Immature natural killer cell (primary cell): ENCODE measurements at regions not wholly inside any gene's neighbourhood (a gene's known extent, or its start where the extent isn't known, plus 50 kb on each side); places are given as distances from the start of the nearest gene placed in this dataset.
A peak's percentile ranks its signal among the peaks of the same experiment; 100 is the strongest.

Experiments used
- DNase-seq, 3 donors: peaks; one replicate each; pipeline ENCODE4 v3.0.0; 2022; ENCODE audit warnings: mixed read lengths in 1 of 3
- H3K27ac Mint-ChIP-seq, 6 donors: one replicate each; pipeline ENCODE4 v1.8.0; 2020; ENCODE audit warnings: mixed read lengths in 6 of 6, mild to moderate bottlenecking in 5 of 6, inconsistent platforms in 4 of 6, moderate library complexity in 3 of 6
- H3K27me3 Mint-ChIP-seq, 3 donors: one replicate each; pipeline ENCODE4 v1.8.0; 2020 to 2021; ENCODE audit warnings: low read depth in 3 of 3, mild to moderate bottlenecking in 3 of 3, mixed read lengths in 3 of 3, moderate library complexity in 3 of 3, inconsistent platforms in 1 of 3
- H3K36me3 Mint-ChIP-seq, 3 donors: one replicate each; pipeline ENCODE4 v1.8.0; 2020; ENCODE audit warnings: mixed read lengths in 3 of 3, inconsistent platforms in 2 of 3, mild to moderate bottlenecking in 2 of 3
- H3K4me1 Mint-ChIP-seq, 2 donors: one replicate each; pipeline ENCODE4 v1.8.0; 2020; ENCODE audit warnings: inconsistent platforms in 2 of 2, mild to moderate bottlenecking in 2 of 2, mixed read lengths in 2 of 2, moderate library complexity in 1 of 2
- H3K4me3 Mint-ChIP-seq, 5 donors: one replicate each; pipeline ENCODE4 v1.8.0; 2020; ENCODE audit warnings: mild to moderate bottlenecking in 5 of 5, mixed read lengths in 5 of 5, inconsistent platforms in 3 of 5, moderate library complexity in 3 of 5
- H3K9me3 Mint-ChIP-seq, 6 donors: one replicate each; pipeline ENCODE4 v1.8.0; 2020; ENCODE audit warnings: mild to moderate bottlenecking in 6 of 6, mixed read lengths in 6 of 6, inconsistent platforms in 4 of 6, moderate library complexity in 3 of 6

DNA sequence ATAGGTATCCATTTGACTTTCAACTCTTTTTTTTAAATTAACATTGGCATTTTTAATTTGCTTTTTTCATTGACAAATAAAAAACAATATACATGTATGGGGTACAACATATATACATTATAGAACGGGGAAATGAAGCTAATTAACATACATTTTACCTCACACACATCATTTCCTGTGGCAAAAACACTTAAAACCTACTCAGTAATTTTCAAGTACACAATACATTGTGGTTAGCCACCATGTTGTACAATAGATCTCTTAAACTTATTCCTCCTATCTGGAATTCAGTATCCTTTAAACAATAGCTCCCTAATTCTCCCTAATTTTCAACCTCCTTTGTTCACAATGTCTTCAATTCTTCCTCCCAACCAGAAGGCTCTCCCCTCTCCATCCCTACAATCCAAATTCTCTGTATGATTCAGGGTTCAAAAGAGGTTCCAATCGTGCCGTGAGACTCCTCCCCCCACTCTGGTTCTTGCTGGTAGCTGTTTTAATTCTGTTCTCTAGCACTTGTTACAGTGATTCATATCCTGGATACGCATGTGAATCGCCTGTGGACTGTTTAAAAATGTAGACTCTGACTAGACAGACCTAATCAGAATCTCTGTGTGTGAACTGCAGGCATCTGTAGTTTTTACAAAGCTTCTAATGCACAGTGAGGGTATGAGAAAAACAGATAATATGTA, 87.6 kb upstream of the DUSP10 start:
- peaks cover 2 to 9% (median 5%) of the 10 kb centered on the region in 3 donors for H3K27me3 Mint-ChIP-seq
- peaks cover 0 to 2% (median 0%) of the 10 kb centered on the region in 3 donors for H3K36me3 Mint-ChIP-seq
- H3K27ac Mint-ChIP-seq: peak overlapping the region; percentile 95 to 100 (median 97)
- peaks cover 0 to 2% (median 0%) of the 10 kb centered on the region in 6 donors for H3K9me3 Mint-ChIP-seq
- H3K4me1 Mint-ChIP-seq: peaks cover 77 to 79% of the 10 kb centered on the region in 2 donors
- peak overlapping the region; percentile 71 to 92 (median 81) for H3K4me3 Mint-ChIP-seq
- DNase-seq: peak; percentile 81 to 86 (median 83)

GRCh38 chr1:221827307-221827642, 85.4 kb upstream of the DUSP10 start:
- peak overlapping the region; percentile 16 to 63 (median 34) for H3K4me3 Mint-ChIP-seq
- peaks cover 0 to 3% (median 0%) of the 10 kb centered on the region in 3 donors for H3K36me3 Mint-ChIP-seq
- H3K27ac Mint-ChIP-seq: peak overlapping the region; percentile 95 to 100 (median 97)
- peaks cover 73% of the 10 kb centered on the region in 2 donors for H3K4me1 Mint-ChIP-seq
- H3K27me3 Mint-ChIP-seq: peaks cover 0 to 9% (median 5%) of the 10 kb centered on the region in 3 donors
- DNase-seq: no peak
- H3K9me3 Mint-ChIP-seq: peaks cover 0 to 2% (median 0%) of the 10 kb centered on the region in 6 donors

- H3K27ac Mint-ChIP-seq: peak overlapping the region; percentile 9 to 97 (median 68)
- H3K27me3 Mint-ChIP-seq: peaks cover 3 to 9% (median 5%) of the 10 kb centered on the region in 3 donors
- peak overlapping the region in 1 of 5 donors; percentile 32 for H3K4me3 Mint-ChIP-seq
- H3K9me3 Mint-ChIP-seq: no peaks in the 10 kb centered on the region
- DNase-seq: no peak
- peaks cover 0 to 3% (median 0%) of the 10 kb centered on the region in 3 donors for H3K36me3 Mint-ChIP-seq
- H3K4me1 Mint-ChIP-seq: peaks cover 49 to 51% of the 10 kb centered on the region in 2 donors
Measured at GRCh38 chr1:221824909-221825308, 83.0 kb upstream of the DUSP10 start.

DNA sequence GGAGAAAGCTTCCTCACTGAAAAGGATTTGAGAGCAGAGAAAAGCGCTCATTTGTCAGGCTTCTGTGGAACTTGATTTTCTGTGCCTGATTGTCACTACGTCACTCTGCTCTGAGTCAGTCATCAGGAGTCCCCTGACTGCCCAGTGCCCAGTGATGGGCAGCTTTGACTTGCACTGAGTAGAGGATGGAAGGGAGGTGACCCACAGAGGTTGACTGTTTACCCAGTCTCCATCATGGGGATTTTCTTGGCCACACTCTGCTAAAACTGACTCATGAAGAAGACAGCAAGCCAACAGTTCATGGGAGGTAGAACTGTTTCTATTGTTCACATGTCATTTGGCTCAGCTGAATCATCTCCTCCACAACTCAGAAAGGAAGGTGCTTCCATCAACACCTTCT, 82.1 kb upstream of the DUSP10 start:
- H3K36me3 Mint-ChIP-seq: peaks cover 0 to 3% (median 0%) of the 10 kb centered on the region in 3 donors
- peaks cover 40 to 42% of the 10 kb centered on the region in 2 donors for H3K4me1 Mint-ChIP-seq
- peaks cover 2 to 5% (median 3%) of the 10 kb centered on the region in 3 donors for H3K27me3 Mint-ChIP-seq
- no peaks in the 10 kb centered on the region for H3K9me3 Mint-ChIP-seq
- H3K4me3 Mint-ChIP-seq: no peak overlapping the region
- peak overlapping the region in 1 of 6 donors; percentile 65 for H3K27ac Mint-ChIP-seq
- no peak for DNase-seq

GRCh38 chr1:221823561-221823960, 81.7 kb upstream of the DUSP10 start:
- Mint-ChIP-seq H3K36me3 (peaks cover 0 to 3% (median 0%) of the 10 kb centered on the region in 3 donors), H3K27me3 (peaks cover 2 to 5% (median 3%) of the 10 kb centered on the region in 3 donors), H3K27ac (peak overlapping the region in 1 of 6 donors; percentile 26), H3K4me1 (peaks cover 36 to 38% of the 10 kb centered on the region in 2 donors), H3K9me3 (no peaks in the 10 kb centered on the region), H3K4me3 (no peak overlapping the region)
- DNase-seq: no peak

GRCh38 chr1:221823149-221823548, 81.3 kb upstream of the DUSP10 start:
- H3K9me3 Mint-ChIP-seq: no peaks in the 10 kb centered on the region
- H3K27me3 Mint-ChIP-seq: peaks cover 2 to 5% (median 3%) of the 10 kb centered on the region in 3 donors
- DNase-seq: no peak
- peak overlapping the region in 1 of 6 donors; percentile 42 for H3K27ac Mint-ChIP-seq
- H3K4me3 Mint-ChIP-seq: no peak overlapping the region
- peaks cover 32 to 34% of the 10 kb centered on the region in 2 donors for H3K4me1 Mint-ChIP-seq
- H3K36me3 Mint-ChIP-seq: peaks cover 0 to 3% (median 0%) of the 10 kb centered on the region in 3 donors

- peaks cover 26 to 28% of the 10 kb centered on the region in 2 donors for H3K4me1 Mint-ChIP-seq
- H3K4me3 Mint-ChIP-seq: no peak overlapping the region
- H3K27ac Mint-ChIP-seq: no peak overlapping the region
- peaks cover 2 to 5% (median 3%) of the 10 kb centered on the region in 3 donors for H3K27me3 Mint-ChIP-seq
- DNase-seq: no peak
- peaks cover 0 to 3% (median 0%) of the 10 kb centered on the region in 3 donors for H3K36me3 Mint-ChIP-seq
- no peaks in the 10 kb centered on the region for H3K9me3 Mint-ChIP-seq
Measured at GRCh38 chr1:221822591-221822990, 80.7 kb upstream of the DUSP10 start.

GRCh38 chr1:221816899-221817298, 75.0 kb upstream of the DUSP10 start:
- no peaks in the 10 kb centered on the region for H3K9me3 Mint-ChIP-seq
- DNase-seq: no peak
- H3K27ac Mint-ChIP-seq: no peak overlapping the region
- peaks cover 0 to 5% (median 0%) of the 10 kb centered on the region in 3 donors for H3K36me3 Mint-ChIP-seq
- H3K4me1 Mint-ChIP-seq: no peaks in the 10 kb centered on the region
- H3K4me3 Mint-ChIP-seq: no peak overlapping the region
- H3K27me3 Mint-ChIP-seq: peaks cover 0 to 5% (median 4%) of the 10 kb centered on the region in 3 donors

DNA sequence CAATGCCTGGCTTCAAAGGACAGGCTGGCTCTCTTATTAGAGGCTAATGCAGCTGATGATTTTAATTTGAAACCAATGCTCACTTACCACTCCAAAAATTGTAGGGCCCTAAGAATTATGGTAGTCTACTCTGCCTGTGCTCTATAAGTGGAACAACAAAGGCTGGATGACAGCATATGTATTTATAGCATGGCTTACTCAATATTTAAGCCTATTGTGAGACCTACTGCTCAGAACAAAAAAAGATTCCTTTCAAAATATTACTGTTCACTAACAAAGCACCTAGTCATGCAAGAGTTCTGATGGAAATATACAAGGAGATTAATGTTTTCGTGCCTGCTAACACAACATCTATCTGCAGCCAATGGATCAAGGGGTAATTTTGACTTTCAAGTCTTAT, 73.8 kb upstream of the DUSP10 start:
- H3K27ac Mint-ChIP-seq: no peak overlapping the region
- H3K4me1 Mint-ChIP-seq: peaks cover 9 to 10% of the 10 kb centered on the region in 2 donors
- no peak overlapping the region for H3K4me3 Mint-ChIP-seq
- H3K9me3 Mint-ChIP-seq: no peaks in the 10 kb centered on the region
- no peak for DNase-seq
- H3K27me3 Mint-ChIP-seq: peaks cover 0 to 5% (median 4%) of the 10 kb centered on the region in 3 donors
- H3K36me3 Mint-ChIP-seq: peaks cover 0 to 5% (median 0%) of the 10 kb centered on the region in 3 donors

GRCh38 chr1:221813887-221814286, 72.0 kb upstream of the DUSP10 start:
- Mint-ChIP-seq H3K27me3 (peaks cover 0 to 8% (median 3%) of the 10 kb centered on the region in 3 donors), H3K9me3 (no peaks in the 10 kb centered on the region), H3K36me3 (peaks cover 0 to 8% (median 0%) of the 10 kb centered on the region in 3 donors), H3K4me1 (peaks cover 27 to 28% of the 10 kb centered on the region in 2 donors), H3K4me3 (no peak overlapping the region), H3K27ac (peak overlapping the region in 1 of 6 donors; percentile 17)
- no peak for DNase-seq

DNA sequence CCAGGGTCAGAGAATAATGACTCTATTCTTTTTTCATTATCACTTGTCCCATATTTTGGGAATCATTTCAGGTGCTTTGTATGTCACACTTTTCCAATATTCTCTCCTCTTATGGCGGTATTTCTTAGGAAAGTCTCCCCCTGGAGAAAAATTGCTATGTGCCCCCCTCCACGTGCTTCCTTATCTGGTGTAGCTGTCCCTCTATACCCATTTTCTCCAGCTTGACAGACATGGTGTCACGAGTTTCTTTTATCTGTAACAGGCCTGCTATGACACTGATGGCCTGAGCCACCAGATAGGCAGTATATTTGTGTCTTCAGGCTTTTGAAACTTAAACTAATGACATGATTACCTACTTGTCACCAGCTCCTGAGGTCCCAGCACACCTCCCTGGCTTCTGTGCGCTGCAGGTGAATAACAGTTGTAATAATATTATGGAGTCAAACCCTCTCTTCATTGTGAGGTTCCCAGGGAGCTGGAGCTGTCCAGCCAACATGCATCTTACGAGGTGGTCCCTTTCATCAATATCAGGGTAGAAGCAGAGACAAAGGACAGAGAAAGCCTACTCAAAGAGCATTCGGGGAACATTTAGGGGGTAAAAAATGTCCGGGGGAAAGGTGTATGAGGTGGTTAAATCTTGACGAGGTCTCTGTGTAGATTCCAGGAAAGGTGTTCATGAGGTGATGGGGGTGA, 71.2 kb upstream of the DUSP10 start:
- Mint-ChIP-seq H3K27ac (peak overlapping the region in 2 of 6 donors; percentile 23 to 38), H3K4me1 (peaks cover 32 to 35% of the 10 kb centered on the region in 2 donors), H3K9me3 (no peaks in the 10 kb centered on the region), H3K36me3 (peaks cover 0 to 8% (median 0%) of the 10 kb centered on the region in 3 donors), H3K4me3 (no peak overlapping the region), H3K27me3 (peaks cover 0 to 8% (median 3%) of the 10 kb centered on the region in 3 donors)
- DNase-seq: no peak

DNA sequence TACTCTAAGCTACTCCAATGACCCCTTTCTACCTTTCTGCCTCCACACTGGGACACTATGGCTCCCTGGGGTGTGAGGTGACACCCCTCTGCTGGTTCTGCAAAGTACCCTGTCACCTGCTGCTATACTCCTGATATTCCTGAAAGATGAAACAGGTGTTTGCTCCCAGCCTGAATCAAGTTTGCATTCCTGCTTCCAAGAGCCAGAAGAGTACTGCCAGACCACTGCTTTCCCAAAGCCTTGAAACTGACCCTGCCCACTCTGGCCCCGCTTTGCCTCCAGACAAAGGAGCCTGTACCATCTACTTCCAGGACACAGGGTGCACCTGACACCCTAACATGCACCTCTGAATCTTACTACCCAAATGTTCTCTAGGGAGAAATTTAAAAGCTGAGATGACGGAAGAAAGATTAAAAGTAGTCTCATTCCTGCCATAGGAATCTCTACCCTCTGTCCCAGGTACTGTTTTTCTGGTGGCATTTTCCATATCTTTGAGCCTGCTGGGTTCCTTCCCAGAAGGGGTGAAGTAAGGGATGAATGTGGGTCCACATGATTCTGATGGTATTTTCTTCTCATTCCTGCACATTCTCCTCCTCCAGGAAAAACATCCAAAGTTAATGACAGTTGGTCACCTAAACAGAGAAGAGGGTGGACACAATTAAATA, 70.3 kb upstream of the DUSP10 start:
- Mint-ChIP-seq H3K9me3 (no peaks in the 10 kb centered on the region), H3K27ac (no peak overlapping the region), H3K36me3 (peaks cover 0 to 8% (median 0%) of the 10 kb centered on the region in 3 donors)

DNA sequence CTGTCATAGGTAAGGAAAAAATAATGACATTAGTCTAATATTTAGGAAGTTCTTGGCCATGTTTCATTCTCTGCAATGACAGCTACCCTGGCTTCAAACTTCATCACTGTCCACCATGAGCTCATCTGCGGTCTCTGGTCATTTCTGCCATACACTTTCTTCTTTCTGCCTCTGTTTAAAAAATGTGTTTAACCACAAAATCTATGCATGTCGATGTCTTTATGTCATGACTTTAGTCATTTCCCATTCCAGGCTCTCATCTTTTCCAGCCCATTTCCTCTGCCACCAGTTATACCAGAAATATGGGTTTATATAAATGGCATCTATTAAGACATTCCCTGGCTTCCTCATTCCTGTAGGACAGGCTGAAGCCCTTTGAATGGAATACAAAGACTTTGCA, 68.5 kb upstream of the DUSP10 start:
- peaks cover 33 to 38% of the 10 kb centered on the region in 2 donors for H3K4me1 Mint-ChIP-seq
- peak overlapping the region; percentile 65 to 92 (median 85) for H3K27ac Mint-ChIP-seq
- peaks cover 0 to 8% (median 3%) of the 10 kb centered on the region in 3 donors for H3K27me3 Mint-ChIP-seq
- peak overlapping the region; percentile 42 to 70 (median 52) for H3K4me3 Mint-ChIP-seq
- no peaks in the 10 kb centered on the region for H3K9me3 Mint-ChIP-seq
- no peak for DNase-seq
- peaks cover 0 to 8% (median 0%) of the 10 kb centered on the region in 3 donors for H3K36me3 Mint-ChIP-seq

More for the DNA sequence above, 70.3 kb upstream of the DUSP10 start:
- H3K4me3 Mint-ChIP-seq: no peak overlapping the region
- no peak for DNase-seq
- H3K4me1 Mint-ChIP-seq: peaks cover 33 to 38% of the 10 kb centered on the region in 2 donors
- H3K27me3 Mint-ChIP-seq: peaks cover 0 to 8% (median 3%) of the 10 kb centered on the region in 3 donors
